Activated CD4-positive, alpha-beta T cell treated with anti-CD3 and anti-CD28 coated beads, Interleukin-2, amount 10 ng/mL, durations not matched to agents 7 days and 5 days (primary cell): ENCODE measurements at regions not wholly inside any gene's neighbourhood (a gene's known extent, or its start where the extent isn't known, plus 50 kb on each side); places are given as distances from the start of the nearest gene placed in this dataset.
"Not testable (repeated sequence)": the region's sequence is repeated elsewhere in the genome, so short reads cannot be mapped to it uniquely, and the experiment has no call there.

Experiments
- CTCF ChIA-PET: fragments of 350-600 bp; sonication (Branson Sonifier 250); formaldehyde crosslinking; loops from one replicate; lab custom pipeline; 2021; ENCODE audit warnings: antibody characterized with exemption; lab: Charles Lee
- POLR2A ChIA-PET: fragments of 350-600 bp; sonication (Branson Sonifier 250); formaldehyde crosslinking; loops from one replicate; lab custom pipeline; 2021; ENCODE audit warnings: antibody characterized with exemption; lab: Charles Lee
- DNase-seq: peaks from one replicate; pipeline ENCODE4 v3.0.0-alpha.2; 2020
- H3K27ac Mint-ChIP-seq: one replicate; pipeline ENCODE4 v1.8.0; 2021; ENCODE audit warnings: mild to moderate bottlenecking, moderate library complexity, mixed read lengths
- H3K27me3 Mint-ChIP-seq: one replicate; pipeline ENCODE4 v1.8.0; 2021; ENCODE audit warnings: mixed read lengths
- H3K36me3 Mint-ChIP-seq: one replicate; pipeline ENCODE4 v1.8.0; 2021; ENCODE audit warnings: low read depth, mixed read lengths
- H3K4me1 Mint-ChIP-seq: one replicate; pipeline ENCODE4 v1.8.0; 2021; ENCODE audit warnings: mixed read lengths
- H3K4me3 Mint-ChIP-seq: one replicate; pipeline ENCODE4 v1.8.0; 2021; ENCODE audit warnings: mild to moderate bottlenecking, moderate library complexity, mixed read lengths
- H3K9me3 Mint-ChIP-seq: one replicate; pipeline ENCODE4 v1.8.0; 2021; ENCODE audit warnings: mixed read lengths

- CTCF ChIA-PET, result no interaction called here
These were observed 94.8 kb downstream of the TNFRSF13B start for GRCh38 chr17:16877099-16877498.

GRCh38 chr17:16875662-16876061 lies 96.3 kb downstream of the TNFRSF13B start:
- no peak for DNase-seq
- Mint-ChIP-seq H3K36me3 (no peaks in the 10 kb centered on the region), H3K4me1 (no peaks in the 10 kb centered on the region), H3K27me3 (no peaks in the 10 kb centered on the region), H3K27ac (no peak overlapping the region), H3K9me3 (no peaks in the 10 kb centered on the region), H3K4me3 (no peak overlapping the region)
- POLR2A ChIA-PET, result no interaction called here
- CTCF ChIA-PET, result no interaction called here

More at GRCh38 chr17:16877099-16877498, 94.8 kb downstream of the TNFRSF13B start:
- H3K4me1 Mint-ChIP-seq, result no peaks in the 10 kb centered on the region
- no peaks in the 10 kb centered on the region for H3K36me3 Mint-ChIP-seq
- H3K4me3 Mint-ChIP-seq, result no peak overlapping the region
- POLR2A ChIA-PET, result no interaction called here
- DNase-seq, result no peak
- H3K27me3 Mint-ChIP-seq, result no peaks in the 10 kb centered on the region
- no peak overlapping the region for H3K27ac Mint-ChIP-seq
- H3K9me3 Mint-ChIP-seq, result no peaks in the 10 kb centered on the region

GRCh38 chr17:16874216-16874615 lies 97.7 kb downstream of the TNFRSF13B start:
- H3K9me3 Mint-ChIP-seq, H3K4me1 Mint-ChIP-seq, H3K27me3 Mint-ChIP-seq, H3K27ac Mint-ChIP-seq, CTCF ChIA-PET, DNase-seq, H3K4me3 Mint-ChIP-seq, H3K36me3 Mint-ChIP-seq, POLR2A ChIA-PET: not testable (repeated sequence)

- H3K27me3 Mint-ChIP-seq, result no peaks in the 10 kb centered on the region
- no peaks in the 10 kb centered on the region for H3K9me3 Mint-ChIP-seq
- H3K27ac Mint-ChIP-seq, result no peak overlapping the region
- peak; percentile 39 for DNase-seq
- H3K4me3 Mint-ChIP-seq, result no peak overlapping the region
- no peaks in the 10 kb centered on the region for H3K4me1 Mint-ChIP-seq
- no peaks in the 10 kb centered on the region for H3K36me3 Mint-ChIP-seq
- CTCF ChIA-PET, result no interaction called here
- POLR2A ChIA-PET, result no interaction called here
These were observed 98.5 kb downstream of the TNFRSF13B start for GRCh38 chr17:16873174-16874035.

GRCh38 chr17:16872351-16873173 lies 99.4 kb downstream of the TNFRSF13B start:
- DNase-seq, result no peak
- POLR2A ChIA-PET, result no interaction called here
- no peak overlapping the region for H3K4me3 Mint-ChIP-seq
- H3K27ac Mint-ChIP-seq, result no peak overlapping the region
- CTCF ChIA-PET, result no interaction called here
- no peaks in the 10 kb centered on the region for H3K9me3 Mint-ChIP-seq
- no peaks in the 10 kb centered on the region for H3K27me3 Mint-ChIP-seq
- no peaks in the 10 kb centered on the region for H3K4me1 Mint-ChIP-seq
- H3K36me3 Mint-ChIP-seq, result no peaks in the 10 kb centered on the region

GRCh38 chr17:16871446-16872190 lies 100.3 kb downstream of the TNFRSF13B start:
- H3K27me3 Mint-ChIP-seq, CTCF ChIA-PET, H3K4me3 Mint-ChIP-seq, POLR2A ChIA-PET, H3K36me3 Mint-ChIP-seq, H3K27ac Mint-ChIP-seq, DNase-seq, H3K9me3 Mint-ChIP-seq, H3K4me1 Mint-ChIP-seq: not testable (repeated sequence)

GRCh38 chr17:16870253-16871245 lies 101.4 kb downstream of the TNFRSF13B start:
- no peak overlapping the region for H3K4me3 Mint-ChIP-seq
- POLR2A ChIA-PET, result no interaction called here
- CTCF ChIA-PET, result no interaction called here
- no peaks in the 10 kb centered on the region for H3K9me3 Mint-ChIP-seq
- no peak for DNase-seq
- H3K4me1 Mint-ChIP-seq, result no peaks in the 10 kb centered on the region
- no peaks in the 10 kb centered on the region for H3K27me3 Mint-ChIP-seq
- H3K27ac Mint-ChIP-seq, result no peak overlapping the region
- no peaks in the 10 kb centered on the region for H3K36me3 Mint-ChIP-seq

- H3K27ac Mint-ChIP-seq, H3K36me3 Mint-ChIP-seq, DNase-seq, H3K27me3 Mint-ChIP-seq, CTCF ChIA-PET, H3K4me3 Mint-ChIP-seq, POLR2A ChIA-PET, H3K4me1 Mint-ChIP-seq, H3K9me3 Mint-ChIP-seq: not testable (repeated sequence)
These were observed 102.2 kb downstream of the TNFRSF13B start for GRCh38 chr17:16869531-16870252.

GRCh38 chr17:16868616-16869015 lies 103.3 kb downstream of the TNFRSF13B start:
- H3K4me1 Mint-ChIP-seq, H3K36me3 Mint-ChIP-seq, POLR2A ChIA-PET, H3K27ac Mint-ChIP-seq, DNase-seq, H3K9me3 Mint-ChIP-seq, H3K4me3 Mint-ChIP-seq, H3K27me3 Mint-ChIP-seq: not testable (repeated sequence)
- CTCF ChIA-PET, result interaction anchor here (0.6 kb wide), 1 partner anchor 1442 kb away, joined by 5 read pairs; no protein-coding TSS in a partner anchor

GRCh38 chr17:16867545-16867944 lies 104.4 kb downstream of the TNFRSF13B start:
- POLR2A ChIA-PET, result not testable (repeated sequence)

GRCh38 chr17:16866841-16867240 lies 105.1 kb downstream of the TNFRSF13B start:
- CTCF ChIA-PET, H3K4me1 Mint-ChIP-seq, DNase-seq, H3K36me3 Mint-ChIP-seq, H3K27ac Mint-ChIP-seq, H3K9me3 Mint-ChIP-seq, H3K27me3 Mint-ChIP-seq, H3K4me3 Mint-ChIP-seq, POLR2A ChIA-PET: not testable (repeated sequence)

More at GRCh38 chr17:16867545-16867944, 104.4 kb downstream of the TNFRSF13B start:
- H3K4me1 Mint-ChIP-seq, CTCF ChIA-PET, H3K4me3 Mint-ChIP-seq, DNase-seq, H3K36me3 Mint-ChIP-seq, H3K27ac Mint-ChIP-seq, H3K9me3 Mint-ChIP-seq, H3K27me3 Mint-ChIP-seq: not testable (repeated sequence)
